ENCODE measurements at regions not wholly inside any gene's neighbourhood (a gene's known extent, or its start where the extent isn't known, plus 50 kb on each side); places are given as distances from the start of the nearest gene placed in this dataset.
"Not testable (repeated sequence)": the region's sequence is repeated elsewhere in the genome, so short reads cannot be mapped to it uniquely, and the experiment has no call there.

GRCh38 chr5:126054577-126055347 is 368.4 kb upstream of the GRAMD2B start:
- no peak for DNase-seq (ENCODE audit: low read depth)
- TF ChIP-seq CTCF (conservative IDR thresholded peaks at IDR 0.05; ENCODE audit: control insufficient read depth, insufficient read depth, low read depth, low read length), result no peak
- H3K4me3 ChIP-seq (ENCODE audit: control insufficient read depth, low read depth, low read length), result no peak overlapping the region

DNA sequence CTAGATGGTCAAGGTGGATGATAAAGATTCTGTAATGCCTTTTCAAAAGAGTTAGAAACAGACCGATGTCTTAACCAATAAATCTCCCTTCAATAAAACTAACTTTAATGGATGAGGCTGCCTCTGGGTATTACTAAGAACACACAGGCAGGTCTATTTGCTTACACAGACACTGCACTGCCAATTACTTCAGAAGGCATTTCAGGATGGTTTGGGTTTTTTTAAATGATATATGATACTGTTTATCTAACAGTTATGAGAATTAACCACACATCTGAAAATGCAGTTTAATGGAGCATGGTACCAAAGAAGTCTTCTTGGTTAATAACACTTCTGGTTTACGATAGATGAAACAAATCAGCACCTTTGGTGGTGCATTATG is 367.9 kb upstream of the GRAMD2B start:
- H3K4me3 ChIP-seq (ENCODE audit: control insufficient read depth, low read depth, low read length), result no peak overlapping the region
- TF ChIP-seq CTCF (conservative IDR thresholded peaks at IDR 0.05; ENCODE audit: control insufficient read depth, insufficient read depth, low read depth, low read length), result no peak
- DNase-seq (ENCODE audit: low read depth), result no peak

- no peak for DNase-seq (ENCODE audit: low read depth)
- H3K4me3 ChIP-seq (ENCODE audit: control insufficient read depth, low read depth, low read length), result no peak overlapping the region
- TF ChIP-seq CTCF (conservative IDR thresholded peaks at IDR 0.05; ENCODE audit: control insufficient read depth, insufficient read depth, low read depth, low read length), result no peak
Observed at GRCh38 chr5:126056352-126056751, 366.9 kb upstream of the GRAMD2B start.

GRCh38 chr5:126056851-126057622 is 366.2 kb upstream of the GRAMD2B start:
- no peak for DNase-seq (ENCODE audit: low read depth)
- H3K4me3 ChIP-seq (ENCODE audit: control insufficient read depth, low read depth, low read length), result no peak overlapping the region
- TF ChIP-seq CTCF (conservative IDR thresholded peaks at IDR 0.05; ENCODE audit: control insufficient read depth, insufficient read depth, low read depth, low read length), result no peak

GRCh38 chr5:126058392-126058791 is 364.8 kb upstream of the GRAMD2B start:
- not testable (repeated sequence) for DNase-seq (ENCODE audit: low read depth); H3K4me3 ChIP-seq (ENCODE audit: control insufficient read depth, low read depth, low read length)

DNA sequence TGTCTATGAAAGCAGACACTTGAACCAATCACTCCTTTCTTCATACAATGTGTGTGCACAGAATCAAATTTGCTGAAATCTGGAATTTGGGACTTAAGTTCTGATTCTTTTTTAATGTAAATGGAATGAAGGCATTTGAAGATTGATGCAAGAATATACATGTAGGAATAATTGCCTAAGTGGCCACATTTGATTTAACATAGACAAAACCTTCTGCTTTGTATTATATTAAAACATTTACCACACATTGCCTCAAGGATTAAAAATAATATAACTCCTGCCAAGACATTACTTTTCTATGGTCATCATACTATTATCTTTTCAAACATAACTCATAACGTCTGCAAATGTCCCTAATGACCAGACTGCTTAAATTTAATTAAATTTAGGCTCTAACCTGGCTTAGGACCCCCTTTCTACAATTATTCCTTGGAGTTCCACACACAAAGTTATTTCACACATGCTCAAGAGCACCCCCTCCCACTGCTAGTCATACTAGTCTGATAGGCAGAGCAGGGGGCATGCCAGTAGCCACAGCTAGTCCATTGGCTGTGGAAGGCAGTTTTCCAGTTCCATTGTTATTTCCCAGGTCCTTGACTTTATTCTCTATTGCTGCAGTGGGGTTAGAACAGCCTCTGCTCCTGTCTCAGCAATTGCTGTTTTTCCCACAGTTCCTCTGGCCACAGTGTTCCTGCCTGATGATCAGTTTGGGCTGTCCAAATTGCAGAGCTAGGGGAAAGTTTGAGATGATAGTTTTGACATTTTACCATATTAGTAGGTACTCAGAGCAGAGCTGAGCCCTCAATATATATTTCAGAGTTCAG is 360.6 kb upstream of the GRAMD2B start:
- H3K4me3 ChIP-seq (ENCODE audit: control insufficient read depth, low read depth, low read length), result no peak overlapping the region
- DNase-seq (ENCODE audit: low read depth), result no peak

More for the DNA sequence above, 360.6 kb upstream of the GRAMD2B start:
- TF ChIP-seq CTCF (conservative IDR thresholded peaks at IDR 0.05; ENCODE audit: control insufficient read depth, insufficient read depth, low read depth, low read length), result no peak

All from fibroblast of mammary gland (primary cell).